GM21723 (cell line): ENCODE measurements at regions not wholly inside any gene's neighbourhood (a gene's known extent, or its start where the extent isn't known, plus 50 kb on each side); places are given as distances from the start of the nearest gene placed in this dataset.

ENCODE experiments used
- ATAC-seq: cut with Tn5 transposase; IDR thresholded peaks from one replicate; pipeline ENCODE4 v1.9.1; 2021; ENCODE audit warnings: mild to moderate bottlenecking, moderate library complexity; ENCODE audit not compliant: unreplicated experiment

- no peak for ATAC-seq
These were observed 881.8 kb downstream of the SLC4A3 start for GRCh38 chr2:220509096-220509757.

- ATAC-seq = no peak
These were observed 882.5 kb downstream of the SLC4A3 start for GRCh38 chr2:220509966-220510365.

GRCh38 chr2:220510668-220511067 lies 883.2 kb downstream of the SLC4A3 start:
- ATAC-seq = no peak

- no peak for ATAC-seq
These were observed 885.0 kb downstream of the SLC4A3 start for GRCh38 chr2:220512419-220512818.

GRCh38 chr2:220513573-220514288 lies 886.3 kb downstream of the SLC4A3 start:
- no peak for ATAC-seq

- no peak for ATAC-seq
These were observed 894.1 kb downstream of the SLC4A3 start for GRCh38 chr2:220521551-220521950.

- ATAC-seq = no peak
These were observed 900.8 kb downstream of the SLC4A3 start for GRCh38 chr2:220528180-220528675.

- ATAC-seq = no peak
These were observed 903.8 kb downstream of the SLC4A3 start for GRCh38 chr2:220531216-220531615.

GRCh38 chr2:220533485-220533884 lies 906.1 kb downstream of the SLC4A3 start:
- ATAC-seq = peak; percentile 63

- no peak for ATAC-seq
These were observed 912.1 kb downstream of the SLC4A3 start for GRCh38 chr2:220539481-220539880.

GRCh38 chr2:220544049-220544448 lies 916.6 kb downstream of the SLC4A3 start:
- no peak for ATAC-seq

GRCh38 chr2:220550995-220551700 lies 923.7 kb downstream of the SLC4A3 start:
- no peak for ATAC-seq

- ATAC-seq = no peak
These were observed 925.5 kb downstream of the SLC4A3 start for GRCh38 chr2:220552790-220553535.

- no peak for ATAC-seq
These were observed 928.7 kb downstream of the SLC4A3 start for GRCh38 chr2:220555961-220556630.

GRCh38 chr2:220556658-220557057 lies 929.2 kb downstream of the SLC4A3 start:
- ATAC-seq = no peak

GRCh38 chr2:220560192-220560591 lies 932.8 kb downstream of the SLC4A3 start:
- ATAC-seq = no peak

- no peak for ATAC-seq
These were observed 935.1 kb downstream of the SLC4A3 start for GRCh38 chr2:220562375-220563140.

GRCh38 chr2:220568296-220568695 lies 940.9 kb downstream of the SLC4A3 start:
- ATAC-seq = no peak

- no peak for ATAC-seq
These were observed 941.9 kb downstream of the SLC4A3 start for GRCh38 chr2:220569112-220569897.
